ENCODE measurements at regions not wholly inside any gene's neighbourhood (a gene's known extent, or its start where the extent isn't known, plus 50 kb on each side); places are given as distances from the start of the nearest gene placed in this dataset.

- Histone ChIP-seq H3K4ac (replicated peaks; ENCODE audit: insufficient read length, low read depth, low read length) (no peak overlapping the region), H2BK5ac (ENCODE audit: low read depth, low read length) (no peak overlapping the region), H3K9ac (replicated peaks in 1 of 4; ENCODE audit: extremely low read depth in 1 of 4, low read depth in 3 of 4, low read length in 3 of 4) (no peak overlapping the region), H3K23ac (ENCODE audit: insufficient read length) (no peak overlapping the region), H2BK15ac (ENCODE audit: low read length) (no peak overlapping the region), H2BK20ac (ENCODE audit: low read length) (no peak overlapping the region), H2AFZ (ENCODE audit: low read length) (0 out of 2 replicates have a peak overlapping the region, but pooled peaks have one; percentile 26), H3K14ac (ENCODE audit: insufficient read length) (no peak overlapping the region), H2BK120ac (replicated peaks; ENCODE audit: low read depth, low read length) (no peak overlapping the region), H4K8ac (ENCODE audit: extremely low read depth, insufficient read depth, low read length) (no peak overlapping the region), H3K79me2 (ENCODE audit: control insufficient read depth in 1 of 2, insufficient read depth in 2 of 2, low read length in 2 of 2) (no peaks in the 10 kb centered on the region), H3K23me2 (ENCODE audit: low read depth, low read length) (no peaks in the 10 kb centered on the region; the same call in 1 of the 2 replicates), H4K5ac (ENCODE audit: insufficient read length, low read depth, low read length) (no peak overlapping the region), H3K4me2 (ENCODE audit: insufficient read depth in 1 of 2, low read depth in 2 of 2, low read length in 2 of 2) (no peak overlapping the region), H3K18ac (ENCODE audit: extremely low read depth, low read length) (no peak overlapping the region), H3K9me3 (ENCODE audit: insufficient read depth in 2 of 2, low read depth in 1 of 2, low read length in 1 of 2) (no peaks in the 10 kb centered on the region), H4K91ac (replicated peaks; ENCODE audit: insufficient read length, low read length) (no peak overlapping the region), H4K20me1 (replicated peaks in 1 of 2; ENCODE audit: control insufficient read depth in 1 of 2, insufficient read depth in 2 of 2, low read length in 2 of 2) (no peaks in the 10 kb centered on the region), H2AK5ac (ENCODE audit: low read depth, low read length) (no peak overlapping the region), H3K4me1 (replicated peaks in 1 of 4; ENCODE audit: control insufficient read depth in 3 of 4, insufficient read depth in 4 of 4, low read length in 3 of 4) (no peaks in the 10 kb centered on the region), H2BK12ac (ENCODE audit: low read depth, low read length) (no peak overlapping the region), H3K27ac (ENCODE audit: low read depth, low read length) (no peak overlapping the region), H3K4me3 (ENCODE audit: extremely low read depth in 1 of 4, insufficient read depth in 2 of 4, low read depth in 3 of 4, low read length in 4 of 4) (no peak overlapping the region), H3K79me1 (ENCODE audit: low read depth, low read length) (no peaks in the 10 kb centered on the region), H3K56ac (replicated peaks; ENCODE audit: insufficient read length, low read depth, low read length) (no peak overlapping the region), H3K27me3 (replicated peaks in 1 of 4; ENCODE audit: control insufficient read depth in 3 of 4, extremely low read depth in 1 of 4, insufficient read depth in 3 of 4, low read length in 3 of 4) (no peaks in the 10 kb centered on the region), H3K36me3 (ENCODE audit: control insufficient read depth in 2 of 4, insufficient read depth in 4 of 4, low read length in 3 of 4) (no peaks in the 10 kb centered on the region)
- FAIRE-seq (no peak), DNase-seq (ENCODE audit: low read depth in 1 of 2, low spot score in 2 of 2) (no peak)
- TF ChIP-seq CTBP2 (IDR thresholded peaks at IDR 0.05; ENCODE audit: borderline replicate concordance, insufficient read depth, insufficient read length, low read length) = no peak
- no peak for TF ChIP-seq GTF2F1 (IDR thresholded peaks at IDR 0.05; ENCODE audit: borderline replicate concordance, low read depth, low read length)
- no peak for TF ChIP-seq ATF3 (IDR thresholded peaks at IDR 0.05; ENCODE audit: insufficient read depth, low read depth, low read length)
- TF ChIP-seq BRCA1 (IDR thresholded peaks at IDR 0.05; ENCODE audit: low read depth, low read length) = no peak
- TF ChIP-seq CTCF (IDR thresholded peaks at IDR 0.05; ENCODE audit: control extremely low read depth in 1 of 3, insufficient read depth in 1 of 3, low read depth in 1 of 3, low read length in 3 of 3) = no peak
- TF ChIP-seq TAF1 (IDR thresholded peaks at IDR 0.05; ENCODE audit: low read depth, low read length) = no peak
- no peak for TF ChIP-seq JUND (IDR thresholded peaks at IDR 0.05; ENCODE audit: low read length)
- TF ChIP-seq YY1 (IDR thresholded peaks at IDR 0.05; ENCODE audit: low read depth, low read length) = no peak
- TF ChIP-seq EZH2 (IDR thresholded peaks at IDR 0.05; ENCODE audit: low read depth, low read length, severe bottlenecking) = no peak
- 84% methylated on average over 12 of the region's 12 CpGs; no CpG with 5 or more reads in 1 of the 2 experiments for WGBS, 2 experiments (ENCODE audit: extremely low coverage in 1 of 2, insufficient coverage in 1 of 2, insufficient read length in 1 of 2, insufficient replicate concordance in 2 of 2, low coverage in 1 of 2, low lambda C conversion rate in 2 of 2, missing lambda C conversion rate in 1 of 2)
- ChIA-PET CTCF (ENCODE audit: partially characterized antibody) (interaction anchor here (0.8 to 1.6 kb wide), 5 partner anchors 12 to 76 kb away, joined by 3 to 4 read pairs (median 3); no protein-coding TSS in a partner anchor), POLR2A (ENCODE audit: partially characterized antibody) (no interaction called here)
Observed at GRCh38 chr14:53613404-53614253, 343.0 kb downstream of the BMP4 start.

Data from H1 (cell line).